ENCODE measurements at regions not wholly inside any gene's neighbourhood (a gene's known extent, or its start where the extent isn't known, plus 50 kb on each side); places are given as distances from the start of the nearest gene placed in this dataset.

- TF ChIP-seq TAF1 (IDR thresholded peaks at IDR 0.05; ENCODE audit: low read depth): no peak
- TF ChIP-seq ZBTB7A (IDR thresholded peaks at IDR 0.05; ENCODE audit: low read depth): no peak
Measured at GRCh38 chr13:103941506-103942140, 875.4 kb upstream of the SLC10A2 start.

- TF ChIP-seq CEBPB (IDR thresholded peaks at IDR 0.05) (no peak), NFIC (IDR thresholded peaks at IDR 0.05) (no peak), EGR1 (IDR thresholded peaks at IDR 0.05) (no peak), TEAD4 (IDR thresholded peaks at IDR 0.05) (no peak)
- TF ChIP-seq, protein P1, sequence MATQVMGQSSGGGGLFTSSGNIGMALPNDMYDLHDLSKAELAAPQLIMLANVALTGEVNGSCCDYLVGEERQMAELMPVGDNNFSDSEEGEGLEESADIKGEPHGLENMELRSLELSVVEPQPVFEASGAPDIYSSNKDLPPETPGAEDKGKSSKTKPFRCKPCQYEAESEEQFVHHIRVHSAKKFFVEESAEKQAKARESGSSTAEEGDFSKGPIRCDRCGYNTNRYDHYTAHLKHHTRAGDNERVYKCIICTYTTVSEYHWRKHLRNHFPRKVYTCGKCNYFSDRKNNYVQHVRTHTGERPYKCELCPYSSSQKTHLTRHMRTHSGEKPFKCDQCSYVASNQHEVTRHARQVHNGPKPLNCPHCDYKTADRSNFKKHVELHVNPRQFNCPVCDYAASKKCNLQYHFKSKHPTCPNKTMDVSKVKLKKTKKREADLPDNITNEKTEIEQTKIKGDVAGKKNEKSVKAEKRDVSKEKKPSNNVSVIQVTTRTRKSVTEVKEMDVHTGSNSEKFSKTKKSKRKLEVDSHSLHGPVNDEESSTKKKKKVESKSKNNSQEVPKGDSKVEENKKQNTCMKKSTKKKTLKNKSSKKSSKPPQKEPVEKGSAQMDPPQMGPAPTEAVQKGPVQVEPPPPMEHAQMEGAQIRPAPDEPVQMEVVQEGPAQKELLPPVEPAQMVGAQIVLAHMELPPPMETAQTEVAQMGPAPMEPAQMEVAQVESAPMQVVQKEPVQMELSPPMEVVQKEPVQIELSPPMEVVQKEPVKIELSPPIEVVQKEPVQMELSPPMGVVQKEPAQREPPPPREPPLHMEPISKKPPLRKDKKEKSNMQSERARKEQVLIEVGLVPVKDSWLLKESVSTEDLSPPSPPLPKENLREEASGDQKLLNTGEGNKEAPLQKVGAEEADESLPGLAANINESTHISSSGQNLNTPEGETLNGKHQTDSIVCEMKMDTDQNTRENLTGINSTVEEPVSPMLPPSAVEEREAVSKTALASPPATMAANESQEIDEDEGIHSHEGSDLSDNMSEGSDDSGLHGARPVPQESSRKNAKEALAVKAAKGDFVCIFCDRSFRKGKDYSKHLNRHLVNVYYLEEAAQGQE (IDR thresholded peaks at IDR 0.05; ENCODE audit: low read depth): no peak
- TF ChIP-seq, protein P2, sequence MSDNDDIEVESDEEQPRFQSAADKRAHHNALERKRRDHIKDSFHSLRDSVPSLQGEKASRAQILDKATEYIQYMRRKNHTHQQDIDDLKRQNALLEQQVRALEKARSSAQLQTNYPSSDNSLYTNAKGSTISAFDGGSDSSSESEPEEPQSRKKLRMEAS (IDR thresholded peaks at IDR 0.05): no peak
Measured at GRCh38 chr13:103935117-103935516, 868.9 kb upstream of the SLC10A2 start.

GRCh38 chr13:103931885-103932284 is 865.7 kb upstream of the SLC10A2 start:
- no peak for TF ChIP-seq RAD21 (IDR thresholded peaks at IDR 0.05; ENCODE audit: low read depth)
- TF ChIP-seq YY1 (IDR thresholded peaks at IDR 0.05; ENCODE audit: low read depth): no peak
- TF ChIP-seq NFIC (IDR thresholded peaks at IDR 0.05): no peak
- TF ChIP-seq, protein P1 (IDR thresholded peaks at IDR 0.05; ENCODE audit: low read depth): no peak
- TF ChIP-seq, protein P3, sequence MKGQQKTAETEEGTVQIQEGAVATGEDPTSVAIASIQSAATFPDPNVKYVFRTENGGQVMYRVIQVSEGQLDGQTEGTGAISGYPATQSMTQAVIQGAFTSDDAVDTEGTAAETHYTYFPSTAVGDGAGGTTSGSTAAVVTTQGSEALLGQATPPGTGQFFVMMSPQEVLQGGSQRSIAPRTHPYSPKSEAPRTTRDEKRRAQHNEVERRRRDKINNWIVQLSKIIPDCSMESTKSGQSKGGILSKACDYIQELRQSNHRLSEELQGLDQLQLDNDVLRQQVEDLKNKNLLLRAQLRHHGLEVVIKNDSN (IDR thresholded peaks at IDR 0.05): no peak
- TF ChIP-seq, protein P2 (IDR thresholded peaks at IDR 0.05): no peak
- TF ChIP-seq TCF12 (IDR thresholded peaks at IDR 0.05; ENCODE audit: low read depth): no peak
- no peak for TF ChIP-seq ZBTB7A (IDR thresholded peaks at IDR 0.05; ENCODE audit: low read depth)
- no peak for TF ChIP-seq EGR1 (IDR thresholded peaks at IDR 0.05)
- TF ChIP-seq FOXM1 (IDR thresholded peaks at IDR 0.05; ENCODE audit: borderline replicate concordance, low read depth): no peak
- TF ChIP-seq CEBPB (IDR thresholded peaks at IDR 0.05): no peak
- no peak for TF ChIP-seq EP300 (IDR thresholded peaks at IDR 0.05; ENCODE audit: borderline replicate concordance)

- TF ChIP-seq NFIC (IDR thresholded peaks at IDR 0.05) (0 out of 2 replicates have a peak, but pooled peaks have one; percentile 8), FOXM1 (IDR thresholded peaks at IDR 0.05; ENCODE audit: borderline replicate concordance, low read depth) (no peak), YY1 (IDR thresholded peaks at IDR 0.05; ENCODE audit: low read depth) (no peak), EP300 (IDR thresholded peaks at IDR 0.05; ENCODE audit: borderline replicate concordance) (peak; percentile 34; the same call in 1 of the 2 replicates)
- TF ChIP-seq, protein P2 (IDR thresholded peaks at IDR 0.05): no peak
Measured at GRCh38 chr13:103931331-103931845, 865.2 kb upstream of the SLC10A2 start.

- TF ChIP-seq EP300 (IDR thresholded peaks at IDR 0.05; ENCODE audit: borderline replicate concordance) (no peak), YY1 (IDR thresholded peaks at IDR 0.05; ENCODE audit: low read depth) (no peak), CEBPB (IDR thresholded peaks at IDR 0.05) (no peak), TEAD4 (IDR thresholded peaks at IDR 0.05) (no peak), CREB1 (IDR thresholded peaks at IDR 0.05; ENCODE audit: low read depth) (no peak), TCF12 (IDR thresholded peaks at IDR 0.05; ENCODE audit: low read depth) (no peak), FOXM1 (IDR thresholded peaks at IDR 0.05; ENCODE audit: borderline replicate concordance, low read depth) (no peak), EGR1 (IDR thresholded peaks at IDR 0.05) (no peak), TAF1 (IDR thresholded peaks at IDR 0.05; ENCODE audit: low read depth) (no peak), NFIC (IDR thresholded peaks at IDR 0.05) (no peak), ZBTB7A (IDR thresholded peaks at IDR 0.05; ENCODE audit: low read depth) (no peak), RAD21 (IDR thresholded peaks at IDR 0.05; ENCODE audit: low read depth) (no peak)
- TF ChIP-seq, protein P3 (IDR thresholded peaks at IDR 0.05): no peak
- TF ChIP-seq, protein P2 (IDR thresholded peaks at IDR 0.05): no peak
- TF ChIP-seq, protein P1 (IDR thresholded peaks at IDR 0.05; ENCODE audit: low read depth): no peak
Measured at GRCh38 chr13:103926118-103926517, 859.9 kb upstream of the SLC10A2 start.
